CD4-positive, alpha-beta T cell (primary cell): ENCODE measurements at regions not wholly inside any gene's neighbourhood (a gene's known extent, or its start where the extent isn't known, plus 50 kb on each side); places are given as distances from the start of the nearest gene placed in this dataset.
"Not testable (repeated sequence)": the region's sequence is repeated elsewhere in the genome, so short reads cannot be mapped to it uniquely, and the experiment has no call there.

Experiments
- ATAC-seq: fragments of 200-7000 bp; cut with Tn5 transposase; one replicate; pipeline ENCODE4 v1.10.0; 2022; ENCODE audit warnings: mild to moderate bottlenecking; ENCODE audit not compliant: poor library complexity
- CTCF ChIA-PET: fragments of 350-600 bp; sonication (Branson Sonifier 250); formaldehyde crosslinking; loops from one replicate; lab custom pipeline; 2021; ENCODE audit warnings: antibody characterized with exemption, inconsistent platforms; lab: Charles Lee
- POLR2A ChIA-PET: fragments of 350-600 bp; sonication (Branson Sonifier 250); formaldehyde crosslinking; loops from one replicate; lab custom pipeline; 2021; ENCODE audit warnings: antibody characterized with exemption, inconsistent platforms; lab: Charles Lee
- DNase-seq, 14 experiments: peaks; one replicate each; pipeline ENCODE4 v3.0.0-alpha.2; 2013 to 2020; ENCODE audit warnings: mixed read lengths in 2 of 14
- H3K27ac ChIP-seq, 2 donors: one replicate each; pipeline versions ENCODE4 v1.5.1 to v1.7.0; 2013; ENCODE audit warnings: low read length in 2 of 2, low read depth in 1 of 2, mild to moderate bottlenecking in 1 of 2
- H3K27me3 ChIP-seq, 2 experiments: 1 replicate in 1 of 2; 2 replicates in 1 of 2; pipeline versions ENCODE4 v1.6.1 to v1.7.0; 2013; ENCODE audit warnings: low read length in 2 of 2, control low read depth in 1 of 2, mild to moderate bottlenecking in 1 of 2, moderate library complexity in 1 of 2; ENCODE audit not compliant: insufficient read depth in 2 of 2, control insufficient read depth in 1 of 2
- H3K36me3 ChIP-seq: one replicate; pipeline ENCODE4 v1.6.1; 2013; ENCODE audit warnings: low read length, control low read depth; ENCODE audit not compliant: insufficient read depth
- H3K4me1 ChIP-seq: one replicate; pipeline ENCODE4 v1.6.1; 2013; ENCODE audit warnings: low read length, control low read depth; ENCODE audit not compliant: insufficient read depth
- H3K4me3 ChIP-seq: one replicate; pipeline ENCODE4 v1.5.1; 2013; ENCODE audit warnings: mild to moderate bottlenecking, low read length, moderate library complexity
- H3K9me3 ChIP-seq, 2 experiments: 1 replicate in 1 of 2; 2 replicates in 1 of 2; pipeline versions ENCODE4 v1.6.1 to v1.7.0; 2013; ENCODE audit warnings: low read length in 2 of 2, mild to moderate bottlenecking in 2 of 2, control low read depth in 1 of 2, moderate library complexity in 1 of 2; ENCODE audit not compliant: control insufficient read depth in 1 of 2, insufficient read depth in 1 of 2
- H3K27ac Mint-ChIP-seq: one replicate; pipeline ENCODE4 v1.8.0; 2020; ENCODE audit warnings: mixed read lengths
- H3K27me3 Mint-ChIP-seq: one replicate; pipeline ENCODE4 v1.8.0; 2021; ENCODE audit warnings: mixed read lengths
- H3K36me3 Mint-ChIP-seq: one replicate; pipeline ENCODE4 v1.8.0; 2021; ENCODE audit warnings: low read depth, mixed read lengths
- H3K4me1 Mint-ChIP-seq: one replicate; pipeline ENCODE4 v1.8.0; 2021; ENCODE audit warnings: low read depth, mixed read lengths
- H3K4me3 Mint-ChIP-seq: one replicate; pipeline ENCODE4 v1.8.0; 2020; ENCODE audit warnings: mild to moderate bottlenecking, mixed read lengths
- H3K9me3 Mint-ChIP-seq: one replicate; pipeline ENCODE4 v1.8.0; 2020; ENCODE audit warnings: mixed read lengths
- intact Hi-C, 2 experiments: fragments of 100-400 bp; cut with DNase I in 1 of 2; cut with micrococcal nuclease in 1 of 2; formaldehyde crosslinking; loops; one replicate each; pipeline versions ENCODE4 v1.15.1 to v1.9.0; 2023 to 2025; cut with DNase I, micrococcal nuclease
- TF ChIP-seq, protein P1 (sequence below): fragments of 200-600 bp; IDR thresholded peaks from one replicate; pipeline ENCODE4 v1.8.0; 2022; ENCODE audit warnings: antibody characterized with exemption, mild to moderate bottlenecking

DNA sequence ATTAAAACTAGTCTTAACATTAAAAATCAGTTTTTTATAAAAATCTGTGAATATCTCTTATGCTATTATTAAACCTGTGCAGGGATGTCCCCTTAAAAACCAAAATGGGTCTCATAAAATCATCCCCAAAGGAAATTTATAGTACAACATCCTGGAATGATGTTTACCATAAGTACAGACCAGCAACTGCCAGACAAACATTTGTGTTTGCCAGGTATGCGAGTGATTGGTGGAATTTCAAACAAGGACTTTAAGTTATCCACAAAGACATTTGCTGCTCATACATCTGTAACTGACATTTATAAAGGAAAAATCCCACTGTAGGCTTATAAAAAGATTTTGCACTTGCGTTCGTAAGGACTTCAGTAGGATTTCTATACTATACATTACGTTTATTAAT lies 1375.4 kb upstream of the WWC1 start:
- DNase-seq (no peak), ATAC-seq (no peak)
- intact Hi-C loops, result no loop called here
- Histone ChIP-seq H3K27ac (no peak overlapping the region), H3K27me3 (no peaks in the 10 kb centered on the region), H3K9me3 (peaks cover 0 to 8% of the 10 kb centered on the region in 2 experiments), H3K4me3 (no peak overlapping the region), H3K4me1 (no peaks in the 10 kb centered on the region), H3K36me3 (no peaks in the 10 kb centered on the region)
- CTCF ChIA-PET, result no interaction called here
- H3K9me3 Mint-ChIP-seq, result peaks cover 13% of the 10 kb centered on the region
- H3K36me3 Mint-ChIP-seq, result no peaks in the 10 kb centered on the region
- POLR2A ChIA-PET, result no interaction called here
- no peak overlapping the region for H3K4me3 Mint-ChIP-seq
- no peaks in the 10 kb centered on the region for H3K27me3 Mint-ChIP-seq
- no peak overlapping the region for H3K27ac Mint-ChIP-seq
- TF ChIP-seq, protein P1, sequence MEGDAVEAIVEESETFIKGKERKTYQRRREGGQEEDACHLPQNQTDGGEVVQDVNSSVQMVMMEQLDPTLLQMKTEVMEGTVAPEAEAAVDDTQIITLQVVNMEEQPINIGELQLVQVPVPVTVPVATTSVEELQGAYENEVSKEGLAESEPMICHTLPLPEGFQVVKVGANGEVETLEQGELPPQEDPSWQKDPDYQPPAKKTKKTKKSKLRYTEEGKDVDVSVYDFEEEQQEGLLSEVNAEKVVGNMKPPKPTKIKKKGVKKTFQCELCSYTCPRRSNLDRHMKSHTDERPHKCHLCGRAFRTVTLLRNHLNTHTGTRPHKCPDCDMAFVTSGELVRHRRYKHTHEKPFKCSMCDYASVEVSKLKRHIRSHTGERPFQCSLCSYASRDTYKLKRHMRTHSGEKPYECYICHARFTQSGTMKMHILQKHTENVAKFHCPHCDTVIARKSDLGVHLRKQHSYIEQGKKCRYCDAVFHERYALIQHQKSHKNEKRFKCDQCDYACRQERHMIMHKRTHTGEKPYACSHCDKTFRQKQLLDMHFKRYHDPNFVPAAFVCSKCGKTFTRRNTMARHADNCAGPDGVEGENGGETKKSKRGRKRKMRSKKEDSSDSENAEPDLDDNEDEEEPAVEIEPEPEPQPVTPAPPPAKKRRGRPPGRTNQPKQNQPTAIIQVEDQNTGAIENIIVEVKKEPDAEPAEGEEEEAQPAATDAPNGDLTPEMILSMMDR, result no peak
- H3K4me1 Mint-ChIP-seq, result no peaks in the 10 kb centered on the region

DNA sequence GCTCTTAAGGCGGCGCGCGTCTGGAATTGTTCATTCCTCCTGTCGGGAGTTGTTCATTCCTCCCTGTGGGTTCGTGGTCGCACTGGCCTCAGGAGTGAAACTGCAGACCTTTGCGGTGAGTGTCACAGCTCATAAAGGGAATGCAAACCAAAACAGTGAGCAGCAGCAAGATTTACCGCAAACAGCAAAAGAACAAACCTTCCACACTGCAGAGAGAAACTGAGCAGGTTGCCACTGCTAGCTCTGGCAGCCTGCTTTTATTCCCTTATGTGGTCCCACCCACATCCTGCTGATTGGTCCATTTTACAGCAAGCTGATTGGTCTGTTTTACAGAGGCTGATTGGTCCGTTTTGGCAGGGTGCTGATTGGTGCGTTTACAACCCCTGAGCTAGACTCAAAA lies 1365.3 kb upstream of the WWC1 start:
- H3K4me1 ChIP-seq, result no peaks in the 10 kb centered on the region
- no peaks in the 10 kb centered on the region for H3K27me3 ChIP-seq
- intact Hi-C loops, result no loop called here
- peaks cover 7% of the 10 kb centered on the region for H3K9me3 Mint-ChIP-seq
- no peak for DNase-seq
- ATAC-seq, result no peak
- ChIA-PET POLR2A (interaction anchor here (0.6 kb wide), 1 partner anchor 34 kb away, joined by 4 read pairs; no protein-coding TSS in a partner anchor), CTCF (no interaction called here)
- H3K36me3 Mint-ChIP-seq, result no peaks in the 10 kb centered on the region
- no peaks in the 10 kb centered on the region for H3K4me1 Mint-ChIP-seq
- H3K27ac ChIP-seq, result no peak overlapping the region
- H3K9me3 ChIP-seq, result peaks cover 0 to 31% of the 10 kb centered on the region in 2 experiments
- no peak overlapping the region for H3K4me3 Mint-ChIP-seq
- TF ChIP-seq, protein P1, result no peak
- H3K36me3 ChIP-seq, result no peaks in the 10 kb centered on the region
- no peak overlapping the region for H3K27ac Mint-ChIP-seq
- H3K4me3 ChIP-seq, result no peak overlapping the region
- no peaks in the 10 kb centered on the region for H3K27me3 Mint-ChIP-seq

DNA sequence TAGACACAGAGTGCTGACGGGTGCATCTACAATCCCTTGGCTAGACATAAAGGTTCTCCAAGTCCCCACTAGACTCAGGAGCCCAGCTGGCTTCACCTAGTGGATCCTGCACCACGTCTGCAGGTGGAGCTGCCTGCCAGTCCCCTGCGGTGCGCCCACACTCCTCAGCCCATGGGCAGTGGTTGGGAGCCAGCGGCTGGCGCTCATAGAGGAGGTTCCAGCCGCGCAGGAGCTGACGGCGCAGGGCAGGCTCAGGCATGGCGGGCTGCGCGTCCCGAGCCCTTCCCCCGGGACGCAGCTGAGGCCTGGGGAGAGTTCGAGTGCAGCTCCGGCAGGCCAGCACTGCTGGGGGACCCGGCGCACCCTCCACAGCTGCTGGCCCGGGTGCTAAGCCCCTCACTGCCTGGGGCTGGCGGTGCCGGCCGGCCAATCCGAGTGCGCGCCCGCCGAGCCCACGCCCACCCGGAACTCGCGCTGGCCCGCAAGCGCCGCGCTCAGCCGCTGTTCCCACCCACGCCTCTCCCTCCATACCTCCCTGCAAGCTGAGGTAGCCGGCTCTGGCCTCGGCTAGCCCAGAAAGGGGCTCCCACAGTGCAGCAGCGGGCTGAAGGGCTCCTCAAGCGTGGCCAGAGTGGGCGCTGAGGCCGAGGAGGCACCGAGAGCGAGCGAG lies 1364.5 kb upstream of the WWC1 start:
- H3K27ac Mint-ChIP-seq, H3K4me1 Mint-ChIP-seq, H3K4me3 ChIP-seq, intact Hi-C loops, ATAC-seq, H3K27ac ChIP-seq, H3K4me3 Mint-ChIP-seq, H3K4me1 ChIP-seq, DNase-seq, POLR2A ChIA-PET, H3K27me3 Mint-ChIP-seq, H3K9me3 Mint-ChIP-seq, H3K36me3 Mint-ChIP-seq, H3K36me3 ChIP-seq, H3K27me3 ChIP-seq, CTCF ChIA-PET: not testable (repeated sequence)
- H3K9me3 ChIP-seq, result peaks cover 0 to 29% of the 10 kb centered on the region in 2 experiments

DNA sequence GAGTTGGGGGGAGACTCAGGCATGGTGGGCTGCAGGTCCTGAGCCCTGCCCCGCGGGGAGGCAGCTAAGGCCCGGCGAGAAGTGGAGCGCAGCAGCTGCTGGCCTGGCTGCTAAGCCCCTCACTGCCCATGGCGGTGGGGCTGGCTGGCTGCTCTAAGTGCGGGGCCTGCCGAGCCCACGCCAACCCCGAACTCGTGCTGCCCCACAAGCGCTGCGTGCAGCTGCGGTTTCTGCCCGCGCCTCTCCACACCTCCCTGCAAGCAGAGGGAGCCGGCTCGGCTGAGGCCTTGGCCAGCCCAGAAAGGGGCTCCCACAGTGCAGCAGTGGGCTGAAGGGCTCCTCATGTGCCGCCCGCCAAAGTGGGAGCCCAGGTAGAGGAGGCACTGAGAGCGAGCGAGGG lies 1355.1 kb upstream of the WWC1 start:
- Mint-ChIP-seq H3K4me1 (no peaks in the 10 kb centered on the region), H3K9me3 (peaks cover 8% of the 10 kb centered on the region), H3K27me3 (no peaks in the 10 kb centered on the region), H3K4me3 (no peak overlapping the region), H3K27ac (no peak overlapping the region), H3K36me3 (no peaks in the 10 kb centered on the region)
- CTCF ChIA-PET, result no interaction called here
- Histone ChIP-seq H3K36me3 (no peaks in the 10 kb centered on the region), H3K4me3 (no peak overlapping the region), H3K27ac (no peak overlapping the region), H3K4me1 (no peaks in the 10 kb centered on the region), H3K27me3 (no peaks in the 10 kb centered on the region), H3K9me3 (peaks cover 6 to 23% of the 10 kb centered on the region in 2 experiments)
- intact Hi-C loops, result no loop called here
- ATAC-seq (no peak), DNase-seq (peak in 1 of 14 experiments; percentile 5)
- TF ChIP-seq, protein P1, result no peak
- POLR2A ChIA-PET, result no interaction called here
